ENCODE measurements at regions not wholly inside any gene's neighbourhood (a gene's known extent, or its start where the extent isn't known, plus 50 kb on each side); places are given as distances from the start of the nearest gene placed in this dataset.

- no peak for DNase-seq (ENCODE audit: low read depth)
- no peak for TF ChIP-seq CTCF (IDR thresholded peaks at IDR 0.05; ENCODE audit: insufficient read depth, low read length)
- H3K4me3 ChIP-seq (ENCODE audit: low read depth, low read length), result no peak overlapping the region
Observed at GRCh38 chr11:30089921-30090320, 73.1 kb upstream of the KCNA4 start.

DNA sequence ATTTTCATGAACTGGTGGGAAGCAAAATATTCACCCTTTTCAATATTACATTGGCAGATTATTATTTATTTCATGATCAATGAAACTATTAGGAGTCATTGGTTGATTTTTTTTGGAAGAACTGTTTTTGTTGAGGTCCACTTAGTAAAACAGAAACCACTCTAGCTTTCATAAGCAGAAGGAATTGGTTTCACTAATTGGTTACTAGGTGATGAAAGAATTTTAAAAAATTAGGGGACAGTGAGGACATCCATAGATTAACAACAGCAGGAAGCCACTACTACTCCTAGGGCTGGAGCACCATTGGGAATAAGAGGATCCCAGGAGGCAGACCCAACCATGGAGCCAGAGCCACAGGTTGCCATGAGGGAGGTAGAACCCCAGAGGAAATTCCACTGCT lies 74.4 kb upstream of the KCNA4 start:
- H3K4me3 ChIP-seq (ENCODE audit: low read depth, low read length), result no peak overlapping the region
- no peak for DNase-seq (ENCODE audit: low read depth)
- TF ChIP-seq CTCF (IDR thresholded peaks at IDR 0.05; ENCODE audit: insufficient read depth, low read length), result no peak

DNA sequence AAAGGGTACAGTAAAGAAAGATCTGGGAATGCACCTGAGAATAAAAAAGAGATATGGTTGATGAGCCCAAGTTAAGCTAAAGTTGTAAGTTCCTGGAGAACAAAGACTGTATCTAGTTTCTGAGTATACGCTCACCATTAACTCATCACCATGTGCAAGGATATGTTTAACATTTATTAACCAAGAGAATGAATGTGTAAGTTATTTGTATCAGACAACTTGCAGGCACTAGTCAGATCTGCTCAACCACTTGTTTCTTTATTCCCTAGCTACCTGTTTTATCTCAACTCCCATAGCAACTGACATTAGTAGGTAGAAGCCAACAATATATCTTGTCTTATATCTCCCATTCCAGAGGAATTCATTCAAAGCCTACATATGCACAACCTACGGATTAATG lies 74.9 kb upstream of the KCNA4 start:
- H3K4me3 ChIP-seq (ENCODE audit: low read depth, low read length), result no peak overlapping the region
- TF ChIP-seq CTCF (IDR thresholded peaks at IDR 0.05; ENCODE audit: insufficient read depth, low read length), result no peak
- DNase-seq (ENCODE audit: low read depth), result no peak

DNA sequence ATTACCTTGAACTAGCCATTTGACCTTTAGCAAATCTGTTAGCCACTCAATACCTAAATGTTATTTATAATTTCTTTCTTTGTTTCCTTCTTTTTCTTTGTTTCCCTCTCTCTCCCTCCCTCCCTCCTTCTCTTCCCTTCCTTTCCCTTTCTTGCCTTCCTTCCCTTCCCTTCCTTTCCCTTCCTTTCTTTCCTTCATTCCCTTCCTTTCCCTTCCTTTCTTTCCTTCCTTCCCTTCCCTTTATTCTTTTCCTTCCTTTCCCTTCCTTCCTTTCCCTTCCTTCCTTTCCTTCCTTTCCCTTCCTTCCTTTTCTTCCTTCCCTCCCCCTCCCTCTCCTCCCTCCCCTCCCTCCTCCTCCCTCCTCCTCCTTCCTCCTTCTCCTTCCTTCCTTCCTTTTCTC lies 75.7 kb upstream of the KCNA4 start:
- no peak for TF ChIP-seq CTCF (IDR thresholded peaks at IDR 0.05; ENCODE audit: insufficient read depth, low read length)
- no peak overlapping the region for H3K4me3 ChIP-seq (ENCODE audit: low read depth, low read length)
- no peak for DNase-seq (ENCODE audit: low read depth)

- H3K4me3 ChIP-seq (ENCODE audit: low read depth, low read length), result no peak overlapping the region
- DNase-seq (ENCODE audit: low read depth), result no peak
- no peak for TF ChIP-seq CTCF (IDR thresholded peaks at IDR 0.05; ENCODE audit: insufficient read depth, low read length)
Observed at GRCh38 chr11:30100495-30100894, 83.7 kb upstream of the KCNA4 start.

GRCh38 chr11:30106222-30107181 lies 89.7 kb upstream of the KCNA4 start:
- no peak overlapping the region for H3K4me3 ChIP-seq (ENCODE audit: low read depth, low read length)
- DNase-seq (ENCODE audit: low read depth), result no peak
- TF ChIP-seq CTCF (IDR thresholded peaks at IDR 0.05; ENCODE audit: insufficient read depth, low read length), result no peak
